Hepatocyte (in vitro differentiated cells): ENCODE measurements at regions not wholly inside any gene's neighbourhood (a gene's known extent, or its start where the extent isn't known, plus 50 kb on each side); places are given as distances from the start of the nearest gene placed in this dataset.

Source experiments
- DNase-seq: peaks from one replicate; pipeline ENCODE4 v3.0.0-alpha.2; 2016; ENCODE audit warnings: low spot score
- H2AFZ ChIP-seq: fragments of 200-600 bp; sonication (generic); 2 replicates; pipeline ENCODE4 v1.6.0; 2016; ENCODE audit warnings: antibody characterized with exemption, mild to moderate bottlenecking
- H3K27ac ChIP-seq: fragments of 200-600 bp; sonication (generic); 2 replicates; pipeline ENCODE4 v1.5.1; 2016; ENCODE audit warnings: mild to moderate bottlenecking
- H3K27me3 ChIP-seq: fragments of 200-600 bp; sonication (generic); 2 replicates; pipeline ENCODE4 v1.6.1; 2016
- H3K36me3 ChIP-seq: fragments of 200-600 bp; sonication (generic); replicated peaks from 2 replicates; pipeline ENCODE4 v1.5.1; 2016; ENCODE audit warnings: low read depth; ENCODE audit not compliant: insufficient read depth
- H3K4me1 ChIP-seq: fragments of 200-600 bp; sonication (generic); 2 replicates; pipeline ENCODE4 v1.5.1; 2016; ENCODE audit warnings: mild to moderate bottlenecking, moderate library complexity; ENCODE audit not compliant: insufficient read depth
- H3K4me2 ChIP-seq: fragments of 200-600 bp; sonication (generic); 2 replicates; pipeline ENCODE4 v1.6.0; 2016
- H3K4me3 ChIP-seq: fragments of 200-600 bp; sonication (generic); 2 replicates; pipeline ENCODE4 v1.5.1; 2016; ENCODE audit warnings: mild to moderate bottlenecking
- H3K79me2 ChIP-seq: fragments of 200-600 bp; sonication (generic); 2 replicates; pipeline ENCODE4 v1.6.0; 2017; ENCODE audit warnings: mild to moderate bottlenecking
- H3K9me2 ChIP-seq: fragments of 200-600 bp; sonication (generic); replicated peaks from 2 replicates; pipeline ENCODE4 v1.6.0; 2017; ENCODE audit warnings: mild to moderate bottlenecking; ENCODE audit not compliant: insufficient read depth
- H3K9me3 ChIP-seq: fragments of 200-600 bp; sonication (generic); 2 replicates; pipeline ENCODE4 v1.5.1; 2016; ENCODE audit warnings: low read depth, mild to moderate bottlenecking
- H4K20me1 ChIP-seq: fragments of 200-600 bp; sonication (generic); 2 replicates; pipeline ENCODE4 v1.6.0; 2016; ENCODE audit warnings: mild to moderate bottlenecking; ENCODE audit not compliant: insufficient read depth, poor library complexity, severe bottlenecking
- EZH2 ChIP-seq: fragments of 200-600 bp; sonication (generic); IDR thresholded peaks from 2 replicates; pipeline ENCODE4 v1.6.1; 2016; ENCODE audit warnings: antibody characterized with exemption, mild to moderate bottlenecking, borderline replicate concordance
- EZH2phosphoT487 ChIP-seq: fragments of 200-600 bp; sonication (generic); IDR thresholded peaks from one replicate; pipeline ENCODE4 v1.6.1; 2018; ENCODE audit warnings: antibody characterized with exemption, mild to moderate bottlenecking, low read depth, moderate library complexity; ENCODE audit not compliant: unreplicated experiment, severe bottlenecking
- WGBS: methylation state at CpG from one replicate; pipeline ENCODE4 v1.1.6; 2016; ENCODE audit warnings: low lambda C conversion rate; ENCODE audit errors: missing lambda C conversion rate; 5-methylcytosine and 5-hydroxymethylcytosine counted together
- TF ChIP-seq, protein P1 (sequence below): fragments of 200-600 bp; sonication (generic); IDR thresholded peaks from 2 replicates; pipeline ENCODE4 v1.5.1; 2016; ENCODE audit warnings: antibody characterized with exemption, mild to moderate bottlenecking; ENCODE audit not compliant: poor library complexity

DNA sequence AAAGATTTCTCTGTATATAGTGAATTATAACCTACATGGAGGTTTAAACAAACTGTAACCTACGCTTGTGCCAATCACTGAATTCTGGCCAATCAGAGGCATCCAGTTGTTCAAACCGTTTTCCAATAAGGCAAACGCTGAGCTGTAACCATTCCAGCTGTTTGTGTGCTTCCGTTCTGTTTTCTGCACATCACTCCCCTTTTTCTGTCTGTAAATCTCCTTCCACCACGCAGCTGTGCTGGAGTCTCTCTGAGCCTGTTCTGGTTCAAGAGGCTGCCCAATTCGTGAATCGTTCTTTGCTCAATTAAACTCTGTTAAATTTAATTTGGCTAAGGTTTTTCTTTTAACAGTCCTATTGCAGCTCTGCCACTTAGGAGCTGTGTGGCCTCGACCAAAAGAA lies 552.5 kb downstream of the FGF9 start:
- no peak overlapping the region for H2AFZ ChIP-seq
- H3K9me2 ChIP-seq: no peaks in the 10 kb centered on the region
- H3K27me3 ChIP-seq: no peaks in the 10 kb centered on the region
- no peaks in the 10 kb centered on the region for H3K4me1 ChIP-seq
- H3K9me3 ChIP-seq: no peaks in the 10 kb centered on the region
- H3K79me2 ChIP-seq: no peaks in the 10 kb centered on the region
- H3K4me3 ChIP-seq: no peak overlapping the region
- no peaks in the 10 kb centered on the region for H4K20me1 ChIP-seq
- TF ChIP-seq EZH2 (no peak), EZH2phosphoT487 (no peak)
- TF ChIP-seq, protein P1, sequence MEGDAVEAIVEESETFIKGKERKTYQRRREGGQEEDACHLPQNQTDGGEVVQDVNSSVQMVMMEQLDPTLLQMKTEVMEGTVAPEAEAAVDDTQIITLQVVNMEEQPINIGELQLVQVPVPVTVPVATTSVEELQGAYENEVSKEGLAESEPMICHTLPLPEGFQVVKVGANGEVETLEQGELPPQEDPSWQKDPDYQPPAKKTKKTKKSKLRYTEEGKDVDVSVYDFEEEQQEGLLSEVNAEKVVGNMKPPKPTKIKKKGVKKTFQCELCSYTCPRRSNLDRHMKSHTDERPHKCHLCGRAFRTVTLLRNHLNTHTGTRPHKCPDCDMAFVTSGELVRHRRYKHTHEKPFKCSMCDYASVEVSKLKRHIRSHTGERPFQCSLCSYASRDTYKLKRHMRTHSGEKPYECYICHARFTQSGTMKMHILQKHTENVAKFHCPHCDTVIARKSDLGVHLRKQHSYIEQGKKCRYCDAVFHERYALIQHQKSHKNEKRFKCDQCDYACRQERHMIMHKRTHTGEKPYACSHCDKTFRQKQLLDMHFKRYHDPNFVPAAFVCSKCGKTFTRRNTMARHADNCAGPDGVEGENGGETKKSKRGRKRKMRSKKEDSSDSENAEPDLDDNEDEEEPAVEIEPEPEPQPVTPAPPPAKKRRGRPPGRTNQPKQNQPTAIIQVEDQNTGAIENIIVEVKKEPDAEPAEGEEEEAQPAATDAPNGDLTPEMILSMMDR: no peak
- H3K36me3 ChIP-seq: no peaks in the 10 kb centered on the region
- no peak overlapping the region for H3K27ac ChIP-seq
- no peak overlapping the region for H3K4me2 ChIP-seq
- DNase-seq: no peak
- WGBS: 90% methylated on average over 8 of the region's 8 CpGs

DNA sequence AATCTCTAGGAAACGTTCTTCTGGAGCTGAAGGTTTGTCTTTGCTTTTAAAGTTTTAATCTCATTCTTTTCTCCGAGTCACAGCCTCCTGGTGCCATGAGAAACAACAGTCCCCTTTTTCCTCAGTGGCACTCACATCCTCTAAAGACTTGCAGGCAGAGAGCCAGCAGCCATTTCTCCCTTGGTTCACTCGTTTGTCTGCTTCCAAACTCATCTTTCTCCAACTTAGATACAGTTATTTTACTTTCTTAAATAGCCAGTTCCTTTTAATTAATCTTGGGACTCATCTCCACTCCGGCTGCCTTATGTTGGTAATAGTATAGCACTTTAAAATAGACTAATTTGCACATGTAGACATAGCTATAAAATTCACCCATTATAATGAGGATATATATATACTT lies 555.2 kb downstream of the FGF9 start:
- no peaks in the 10 kb centered on the region for H3K9me2 ChIP-seq
- H4K20me1 ChIP-seq: no peaks in the 10 kb centered on the region

DNA sequence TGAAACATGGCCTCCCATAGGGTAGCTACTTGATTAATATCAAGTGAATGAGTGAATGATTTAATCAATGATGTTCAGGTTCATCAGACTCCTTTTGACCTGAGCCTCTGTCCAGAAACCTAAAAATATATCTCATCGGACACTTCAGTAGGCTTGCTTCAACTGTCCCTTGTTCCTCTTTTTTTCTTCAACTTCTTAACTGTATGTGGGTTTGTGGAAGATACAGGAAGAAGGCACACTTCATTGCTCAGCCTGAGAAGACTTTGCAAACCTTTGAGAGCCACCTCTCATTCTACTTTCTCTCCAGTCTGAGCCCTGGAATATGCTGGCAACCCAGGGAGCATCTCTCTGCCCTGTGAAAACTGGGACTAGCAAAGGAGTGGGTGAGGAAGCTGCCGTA lies 557.0 kb downstream of the FGF9 start:
- 87% methylated on average over 2 of the region's 2 CpGs for WGBS
- DNase-seq: no peak
- Histone ChIP-seq H3K9me3 (no peaks in the 10 kb centered on the region), H2AFZ (no peak overlapping the region), H4K20me1 (no peaks in the 10 kb centered on the region), H3K27ac (no peak overlapping the region), H3K4me2 (no peak overlapping the region), H3K27me3 (no peaks in the 10 kb centered on the region), H3K9me2 (no peaks in the 10 kb centered on the region), H3K4me1 (no peaks in the 10 kb centered on the region), H3K4me3 (no peak overlapping the region), H3K79me2 (no peaks in the 10 kb centered on the region), H3K36me3 (no peaks in the 10 kb centered on the region)
- TF ChIP-seq, protein P1: no peak
- no peak for TF ChIP-seq EZH2phosphoT487
- TF ChIP-seq EZH2: no peak

More for the DNA sequence above, 555.2 kb downstream of the FGF9 start:
- no peak overlapping the region for H3K4me2 ChIP-seq
- no peak for DNase-seq
- 61% methylated on average over 4 of the region's 4 CpGs for WGBS
- no peaks in the 10 kb centered on the region for H3K4me1 ChIP-seq
- no peak overlapping the region for H3K4me3 ChIP-seq
- no peaks in the 10 kb centered on the region for H3K79me2 ChIP-seq
- no peak overlapping the region for H3K27ac ChIP-seq
- H3K27me3 ChIP-seq: no peaks in the 10 kb centered on the region
- no peaks in the 10 kb centered on the region for H3K36me3 ChIP-seq
- H3K9me3 ChIP-seq: no peaks in the 10 kb centered on the region
- TF ChIP-seq EZH2phosphoT487 (no peak), EZH2 (no peak)
- TF ChIP-seq, protein P1: no peak
- H2AFZ ChIP-seq: no peak overlapping the region

DNA sequence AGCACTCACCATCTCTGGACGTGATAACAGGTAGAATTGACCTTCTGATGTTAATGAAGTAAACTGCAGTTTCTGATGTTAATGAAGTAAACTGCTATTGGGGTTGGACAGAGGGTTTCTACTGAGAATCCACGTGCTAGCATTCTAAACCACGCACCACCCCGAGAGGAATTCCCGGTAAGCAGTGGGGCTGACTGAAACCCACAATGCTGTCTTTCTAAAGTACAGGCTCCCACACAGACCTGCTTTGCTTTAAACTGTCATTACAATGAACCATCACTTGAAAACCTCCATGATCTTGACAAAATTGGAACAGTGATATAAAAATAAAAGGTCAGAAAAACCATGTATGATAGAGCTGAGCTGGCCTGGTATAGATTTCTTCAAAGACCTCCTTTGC lies 559.0 kb downstream of the FGF9 start:
- no peaks in the 10 kb centered on the region for H3K9me2 ChIP-seq
- H3K4me3 ChIP-seq: no peak overlapping the region
- H3K4me1 ChIP-seq: peaks cover 3% of the 10 kb centered on the region
- no peaks in the 10 kb centered on the region for H3K9me3 ChIP-seq
- no peak overlapping the region for H3K27ac ChIP-seq
- no peaks in the 10 kb centered on the region for H4K20me1 ChIP-seq
- 85% methylated on average over 5 of the region's 5 CpGs for WGBS
- no peak overlapping the region for H2AFZ ChIP-seq
- no peak overlapping the region for H3K4me2 ChIP-seq
- DNase-seq: no peak
- H3K79me2 ChIP-seq: no peaks in the 10 kb centered on the region
- TF ChIP-seq EZH2phosphoT487 (no peak), EZH2 (no peak)
- TF ChIP-seq, protein P1: no peak
- H3K36me3 ChIP-seq: no peaks in the 10 kb centered on the region
- no peaks in the 10 kb centered on the region for H3K27me3 ChIP-seq
